SK-N-SH treated with all-trans-retinoic acid at 6 μM for 48 hours (cell line): ENCODE measurements at regions not wholly inside any gene's neighbourhood (a gene's known extent, or its start where the extent isn't known, plus 50 kb on each side); places are given as distances from the start of the nearest gene placed in this dataset.

Experiments
- ATAC-seq: fragments of 200-7000 bp; cut with Tn5 transposase; 3 replicates; pipeline ENCODE4 v1.9.1; 2020; ENCODE audit warnings: mild to moderate bottlenecking, moderate library complexity
- ARNTL ChIP-seq: fragments of 450-650 bp; formaldehyde crosslinking; IDR thresholded peaks from 2 replicates; pipeline ENCODE4 v1.5.0; 2020; ENCODE audit warnings: low read depth, mild to moderate bottlenecking, moderate library complexity, borderline replicate concordance
- BACH2 ChIP-seq: fragments of 250-450 bp; sonication (Bioruptor Pico); IDR thresholded peaks from 2 replicates; pipeline ENCODE4 v1.9.0; 2021; ENCODE audit warnings: mild to moderate bottlenecking, borderline replicate concordance
- CREB5 ChIP-seq: fragments of 250-450 bp; sonication (Bioruptor Pico); IDR thresholded peaks from 2 replicates; pipeline ENCODE4 v1.5.1; 2020; ENCODE audit warnings: low read depth, mild to moderate bottlenecking, moderate library complexity
- GLIS3 ChIP-seq: fragments of 250-450 bp; sonication (Bioruptor Pico); IDR thresholded peaks from 2 replicates; pipeline ENCODE4 v1.5.0; 2020; ENCODE audit warnings: mild to moderate bottlenecking, moderate library complexity
- ISL1 ChIP-seq: fragments of 250-450 bp; sonication (Bioruptor Pico); IDR thresholded peaks from 2 replicates; pipeline ENCODE4 v2.1.2; 2022; ENCODE audit warnings: mild to moderate bottlenecking, moderate library complexity
- OSR1 ChIP-seq: fragments of 250-450 bp; sonication (Bioruptor Pico); IDR thresholded peaks from 2 replicates; pipeline ENCODE4 v1.8.0; 2022; ENCODE audit warnings: moderate library complexity, mild to moderate bottlenecking, inconsistent platforms
- POU6F1 ChIP-seq: fragments of 250-450 bp; sonication (Bioruptor Pico); IDR thresholded peaks from 2 replicates; pipeline ENCODE4 v1.8.0; 2021; ENCODE audit warnings: low read depth, mild to moderate bottlenecking, moderate library complexity, borderline replicate concordance
- PPARA ChIP-seq: fragments of 250-450 bp; sonication (Bioruptor Pico); IDR thresholded peaks from 2 replicates; pipeline ENCODE4 v1.5.0; 2020; ENCODE audit warnings: mild to moderate bottlenecking, borderline replicate concordance
- RARB ChIP-seq: fragments of 250-450 bp; sonication (Bioruptor Pico); IDR thresholded peaks from 2 replicates; pipeline ENCODE4 v1.8.0; 2021; ENCODE audit warnings: mild to moderate bottlenecking, moderate library complexity
- SNAI2 ChIP-seq: fragments of 250-450 bp; sonication (Bioruptor Pico); IDR thresholded peaks from 2 replicates; pipeline ENCODE4 v1.5.0; 2020; ENCODE audit warnings: mild to moderate bottlenecking, moderate library complexity
- TCF4 ChIP-seq: fragments of 250-450 bp; sonication (Bioruptor Pico); IDR thresholded peaks from 2 replicates; pipeline ENCODE4 v1.8.0; 2021; ENCODE audit warnings: mild to moderate bottlenecking, moderate library complexity, borderline replicate concordance
- TOX ChIP-seq: fragments of 250-450 bp; sonication (Bioruptor Pico); IDR thresholded peaks from 2 replicates; pipeline ENCODE4 v1.8.0; 2021; ENCODE audit warnings: mild to moderate bottlenecking, moderate library complexity, borderline replicate concordance
- TSHZ2 ChIP-seq: fragments of 250-450 bp; sonication (Bioruptor Pico); IDR thresholded peaks from 2 replicates; pipeline ENCODE4 v1.5.0; 2020; ENCODE audit warnings: mild to moderate bottlenecking, moderate library complexity
- ZNF565 ChIP-seq: fragments of 450-650 bp; formaldehyde crosslinking; conservative IDR thresholded peaks from 2 replicates; pipeline ENCODE4 v1.5.0; 2020; ENCODE audit warnings: low read depth, mild to moderate bottlenecking, moderate library complexity
- ZNF70 ChIP-seq: fragments of 450-650 bp; formaldehyde crosslinking; IDR thresholded peaks from 2 replicates; pipeline ENCODE4 v1.5.0; 2020; ENCODE audit warnings: mild to moderate bottlenecking, moderate library complexity
- ZNF8 ChIP-seq: fragments of 450-650 bp; formaldehyde crosslinking; IDR thresholded peaks from 2 replicates; pipeline ENCODE4 v1.5.0; 2020; ENCODE audit warnings: mild to moderate bottlenecking, moderate library complexity
- TF ChIP-seq, protein P1 (sequence below): fragments of 250-450 bp; sonication (Bioruptor Pico); IDR thresholded peaks from 2 replicates; pipeline ENCODE4 v1.8.0; 2020; ENCODE audit warnings: mild to moderate bottlenecking, moderate library complexity, borderline replicate concordance

DNA sequence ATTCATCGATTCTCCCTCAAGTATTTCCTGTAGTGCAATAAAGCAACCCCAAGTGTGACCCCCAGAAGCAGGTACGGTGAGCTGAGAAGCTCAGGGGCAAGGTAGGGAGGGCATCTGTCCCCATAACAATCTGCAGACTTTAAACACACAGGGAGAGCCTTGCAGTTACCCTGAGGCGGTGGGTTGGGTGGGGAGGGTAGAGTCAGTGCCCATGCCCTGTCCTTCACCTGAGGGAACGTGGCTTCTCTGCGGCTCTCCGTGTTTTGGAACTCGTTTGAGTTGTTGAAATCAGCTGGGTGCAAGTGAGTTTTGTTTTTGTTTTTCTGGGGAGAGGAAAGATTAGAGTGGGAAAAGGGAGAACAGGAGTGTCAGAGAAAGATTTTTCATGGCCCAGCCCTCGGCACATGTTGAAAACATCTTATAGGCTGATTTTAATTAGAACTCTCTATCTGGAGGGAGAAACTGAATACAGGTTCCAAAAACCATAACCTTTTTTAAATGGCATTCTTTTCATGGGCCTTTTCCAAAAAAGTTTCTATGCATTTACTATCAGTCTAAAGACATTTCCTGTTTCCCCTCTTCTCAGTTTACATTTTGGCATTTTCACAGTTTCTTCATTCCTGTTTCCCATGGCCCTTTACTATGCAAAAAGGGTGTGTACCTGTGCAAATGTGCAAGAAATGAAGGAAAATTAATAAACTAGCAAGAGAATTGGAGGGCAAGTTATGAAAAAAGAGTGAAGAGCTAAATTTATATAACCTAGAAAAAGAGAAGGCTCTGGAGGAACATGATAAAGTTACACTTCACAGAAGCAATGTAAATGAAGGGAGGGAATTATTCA, 266.5 kb upstream of the VLDLR start:
- ATAC-seq: no peak
- TF ChIP-seq ZNF8 (CRISPR knock-in tag): no peak
- TF ChIP-seq TCF4 (CRISPR knock-in tag): no peak
- TF ChIP-seq GLIS3 (CRISPR knock-in tag): no peak

GRCh38 chr9:2355697-2355983, 265.9 kb upstream of the VLDLR start:
- no peak for TF ChIP-seq POU6F1 (CRISPR knock-in tag)
- ATAC-seq: no peak

GRCh38 chr9:2356041-2356790, 265.4 kb upstream of the VLDLR start:
- no peak for ATAC-seq
- TF ChIP-seq ARNTL (CRISPR knock-in tag) (no peak), OSR1 (no peak), PPARA (no peak), TOX (CRISPR knock-in tag) (no peak), ZNF565 (CRISPR knock-in tag) (no peak), ZNF70 (no peak), CREB5 (no peak), ZNF8 (CRISPR knock-in tag) (no peak), RARB (CRISPR knock-in tag) (no peak), POU6F1 (CRISPR knock-in tag) (no peak), BACH2 (CRISPR knock-in tag) (no peak), ISL1 (CRISPR knock-in tag) (no peak)
- TF ChIP-seq, protein P1, sequence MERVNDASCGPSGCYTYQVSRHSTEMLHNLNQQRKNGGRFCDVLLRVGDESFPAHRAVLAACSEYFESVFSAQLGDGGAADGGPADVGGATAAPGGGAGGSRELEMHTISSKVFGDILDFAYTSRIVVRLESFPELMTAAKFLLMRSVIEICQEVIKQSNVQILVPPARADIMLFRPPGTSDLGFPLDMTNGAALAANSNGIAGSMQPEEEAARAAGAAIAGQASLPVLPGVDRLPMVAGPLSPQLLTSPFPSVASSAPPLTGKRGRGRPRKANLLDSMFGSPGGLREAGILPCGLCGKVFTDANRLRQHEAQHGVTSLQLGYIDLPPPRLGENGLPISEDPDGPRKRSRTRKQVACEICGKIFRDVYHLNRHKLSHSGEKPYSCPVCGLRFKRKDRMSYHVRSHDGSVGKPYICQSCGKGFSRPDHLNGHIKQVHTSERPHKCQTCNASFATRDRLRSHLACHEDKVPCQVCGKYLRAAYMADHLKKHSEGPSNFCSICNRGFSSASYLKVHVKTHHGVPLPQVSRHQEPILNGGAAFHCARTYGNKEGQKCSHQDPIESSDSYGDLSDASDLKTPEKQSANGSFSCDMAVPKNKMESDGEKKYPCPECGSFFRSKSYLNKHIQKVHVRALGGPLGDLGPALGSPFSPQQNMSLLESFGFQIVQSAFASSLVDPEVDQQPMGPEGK (CRISPR knock-in tag): no peak

DNA sequence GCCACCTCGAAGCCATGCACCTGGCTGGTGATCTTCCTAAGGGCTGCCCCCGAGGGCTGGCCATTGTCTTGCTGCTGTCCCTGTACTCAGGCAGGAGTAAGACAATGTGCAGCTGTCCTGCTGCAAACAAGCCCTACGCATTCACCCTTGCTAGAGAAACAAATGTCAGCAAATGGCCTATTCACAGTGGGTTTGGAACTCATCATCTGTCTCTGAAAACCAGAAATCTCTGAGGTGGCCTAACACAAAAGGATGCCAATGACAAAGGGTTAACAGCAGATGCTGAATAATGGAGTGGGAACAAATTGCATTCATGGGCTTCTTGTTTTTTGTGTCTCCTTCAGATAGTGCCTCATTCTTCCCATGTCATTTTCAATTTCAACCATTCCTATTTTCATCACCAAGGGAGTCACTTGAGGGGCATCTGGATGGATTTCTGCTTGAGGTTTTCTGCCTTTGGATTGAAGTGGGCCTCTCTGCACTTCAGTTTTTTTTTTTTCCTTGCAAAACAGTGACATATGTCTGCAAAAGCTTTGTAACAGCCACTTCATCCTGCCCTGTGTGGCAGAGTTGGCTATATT, 261.6 kb upstream of the VLDLR start:
- TF ChIP-seq ISL1 (CRISPR knock-in tag) (no peak), TSHZ2 (no peak), TOX (CRISPR knock-in tag) (no peak), SNAI2 (CRISPR knock-in tag) (no peak), CREB5 (no peak), ZNF70 (no peak), POU6F1 (CRISPR knock-in tag) (no peak)
- ATAC-seq: no peak
